Adipocyte (in vitro differentiated cells): ENCODE measurements at regions not wholly inside any gene's neighbourhood (a gene's known extent, or its start where the extent isn't known, plus 50 kb on each side); places are given as distances from the start of the nearest gene placed in this dataset.
A peak's percentile ranks its signal among the peaks of the same experiment; 100 is the strongest.

Experiments
- DNase-seq: peaks from one replicate; pipeline ENCODE4 v3.0.0-alpha.2; 2015; ENCODE audit warnings: low read depth
- H3K27me3 ChIP-seq: replicated peaks from 2 replicates; pipeline ENCODE4 v1.7.0; 2013; ENCODE audit warnings: mild to moderate bottlenecking, low read length, moderate library complexity; ENCODE audit not compliant: control insufficient read depth, insufficient read depth
- H3K36me3 ChIP-seq: 2 replicates; pipeline ENCODE4 v1.7.0; 2013; ENCODE audit warnings: low read length, mild to moderate bottlenecking, moderate library complexity; ENCODE audit not compliant: control insufficient read depth, insufficient read depth, severe bottlenecking
- H3K4me1 ChIP-seq: 2 replicates; pipeline ENCODE4 v1.7.0; 2013; ENCODE audit warnings: mild to moderate bottlenecking, low read length, moderate library complexity; ENCODE audit not compliant: control insufficient read depth, insufficient read depth
- H3K4me3 ChIP-seq: 2 replicates; pipeline ENCODE4 v1.7.0; 2013; ENCODE audit warnings: mild to moderate bottlenecking, low read length, moderate library complexity
- H3K9ac ChIP-seq: 2 replicates; pipeline ENCODE4 v1.7.0; 2013; ENCODE audit warnings: mild to moderate bottlenecking, low read length, moderate library complexity
- H3K9me3 ChIP-seq: 2 replicates; pipeline ENCODE4 v1.7.0; 2013; ENCODE audit warnings: mild to moderate bottlenecking, low read length, moderate library complexity; ENCODE audit not compliant: control insufficient read depth

- Histone ChIP-seq H3K36me3 (no peaks in the 10 kb centered on the region), H3K27me3 (no peaks in the 10 kb centered on the region), H3K4me3 (no peak overlapping the region), H3K9ac (no peak overlapping the region), H3K4me1 (no peaks in the 10 kb centered on the region), H3K9me3 (peaks cover 5% of the 10 kb centered on the region)
- no peak for DNase-seq
Observed at GRCh38 chr2:175490360-175490791, 308.9 kb upstream of the ATP5MC3 start.

GRCh38 chr2:175478096-175478768 lies 296.7 kb upstream of the ATP5MC3 start:
- no peak for DNase-seq
- H3K27me3 ChIP-seq, result no peaks in the 10 kb centered on the region
- H3K4me1 ChIP-seq, result no peaks in the 10 kb centered on the region
- no peak overlapping the region for H3K4me3 ChIP-seq
- no peaks in the 10 kb centered on the region for H3K9me3 ChIP-seq
- no peak overlapping the region for H3K9ac ChIP-seq
- no peaks in the 10 kb centered on the region for H3K36me3 ChIP-seq

GRCh38 chr2:175476948-175477347 lies 295.4 kb upstream of the ATP5MC3 start:
- H3K4me3 ChIP-seq, result no peak overlapping the region
- H3K9ac ChIP-seq, result no peak overlapping the region
- no peak for DNase-seq

GRCh38 chr2:175476374-175476773 lies 294.9 kb upstream of the ATP5MC3 start:
- Histone ChIP-seq H3K36me3 (no peaks in the 10 kb centered on the region), H3K27me3 (no peaks in the 10 kb centered on the region), H3K9me3 (no peaks in the 10 kb centered on the region), H3K4me3 (no peak overlapping the region), H3K4me1 (no peaks in the 10 kb centered on the region), H3K9ac (no peak overlapping the region)
- no peak for DNase-seq

More at GRCh38 chr2:175476948-175477347, 295.4 kb upstream of the ATP5MC3 start:
- no peaks in the 10 kb centered on the region for H3K27me3 ChIP-seq
- no peaks in the 10 kb centered on the region for H3K9me3 ChIP-seq
- H3K36me3 ChIP-seq, result no peaks in the 10 kb centered on the region
- H3K4me1 ChIP-seq, result no peaks in the 10 kb centered on the region

- H3K4me3 ChIP-seq, result no peak overlapping the region
- H3K9me3 ChIP-seq, result no peaks in the 10 kb centered on the region
- no peaks in the 10 kb centered on the region for H3K36me3 ChIP-seq
- no peaks in the 10 kb centered on the region for H3K4me1 ChIP-seq
- H3K27me3 ChIP-seq, result no peaks in the 10 kb centered on the region
- H3K9ac ChIP-seq, result no peak overlapping the region
- no peak for DNase-seq
Observed at GRCh38 chr2:175475130-175475529, 293.6 kb upstream of the ATP5MC3 start.

GRCh38 chr2:175468431-175469098 lies 287.1 kb upstream of the ATP5MC3 start:
- H3K27me3 ChIP-seq, result no peaks in the 10 kb centered on the region
- peaks cover 14% of the 10 kb centered on the region for H3K4me1 ChIP-seq
- no peak for DNase-seq
- no peak overlapping the region for H3K9ac ChIP-seq
- no peaks in the 10 kb centered on the region for H3K9me3 ChIP-seq
- no peak overlapping the region for H3K4me3 ChIP-seq
- H3K36me3 ChIP-seq, result no peaks in the 10 kb centered on the region

- Histone ChIP-seq H3K9ac (no peak overlapping the region), H3K4me3 (no peak overlapping the region), H3K36me3 (no peaks in the 10 kb centered on the region), H3K27me3 (no peaks in the 10 kb centered on the region), H3K9me3 (peaks cover 5% of the 10 kb centered on the region), H3K4me1 (peaks cover 21% of the 10 kb centered on the region)
- DNase-seq, result no peak
Observed at GRCh38 chr2:175465101-175465500, 283.6 kb upstream of the ATP5MC3 start.

GRCh38 chr2:175464311-175464670 lies 282.8 kb upstream of the ATP5MC3 start:
- no peak overlapping the region for H3K4me3 ChIP-seq

GRCh38 chr2:175463589-175464310 lies 282.2 kb upstream of the ATP5MC3 start:
- peaks cover 5% of the 10 kb centered on the region for H3K9me3 ChIP-seq
- H3K27me3 ChIP-seq, result no peaks in the 10 kb centered on the region
- DNase-seq, result peak; percentile 66
- H3K4me1 ChIP-seq, result peaks cover 21% of the 10 kb centered on the region
- no peak overlapping the region for H3K9ac ChIP-seq
- H3K4me3 ChIP-seq, result no peak overlapping the region
- no peaks in the 10 kb centered on the region for H3K36me3 ChIP-seq

More at GRCh38 chr2:175464311-175464670, 282.8 kb upstream of the ATP5MC3 start:
- peaks cover 5% of the 10 kb centered on the region for H3K9me3 ChIP-seq
- H3K9ac ChIP-seq, result no peak overlapping the region
- DNase-seq, result no peak
- no peaks in the 10 kb centered on the region for H3K27me3 ChIP-seq
- H3K4me1 ChIP-seq, result peaks cover 21% of the 10 kb centered on the region
- H3K36me3 ChIP-seq, result no peaks in the 10 kb centered on the region

- Histone ChIP-seq H3K9ac (no peak overlapping the region), H3K4me3 (no peak overlapping the region), H3K27me3 (no peaks in the 10 kb centered on the region), H3K36me3 (no peaks in the 10 kb centered on the region), H3K9me3 (peaks cover 5% of the 10 kb centered on the region), H3K4me1 (peaks cover 21% of the 10 kb centered on the region)
- no peak for DNase-seq
Observed at GRCh38 chr2:175463169-175463568, 281.7 kb upstream of the ATP5MC3 start.

- H3K27me3 ChIP-seq, result no peaks in the 10 kb centered on the region
- H3K36me3 ChIP-seq, result no peaks in the 10 kb centered on the region
- peaks cover 21% of the 10 kb centered on the region for H3K4me1 ChIP-seq
- no peak overlapping the region for H3K9ac ChIP-seq
- peaks cover 5% of the 10 kb centered on the region for H3K9me3 ChIP-seq
- no peak overlapping the region for H3K4me3 ChIP-seq
- DNase-seq, result no peak
Observed at GRCh38 chr2:175462246-175462645, 280.7 kb upstream of the ATP5MC3 start.
